ENCODE measurements at regions not wholly inside any gene's neighbourhood (a gene's known extent, or its start where the extent isn't known, plus 50 kb on each side); places are given as distances from the start of the nearest gene placed in this dataset.

- no peak for DNase-seq
Observed at GRCh38 chr17:77507111-77507885, 366.5 kb downstream of the SEC14L1 start.

- DNase-seq: no peak
Observed at GRCh38 chr17:77508047-77508715, 367.4 kb downstream of the SEC14L1 start.

GRCh38 chr17:77509089-77509488, 368.3 kb downstream of the SEC14L1 start:
- no peak for DNase-seq

- DNase-seq: no peak
Observed at GRCh38 chr17:77509599-77509998, 368.8 kb downstream of the SEC14L1 start.

GRCh38 chr17:77510133-77510796, 369.5 kb downstream of the SEC14L1 start:
- no peak for DNase-seq

DNA sequence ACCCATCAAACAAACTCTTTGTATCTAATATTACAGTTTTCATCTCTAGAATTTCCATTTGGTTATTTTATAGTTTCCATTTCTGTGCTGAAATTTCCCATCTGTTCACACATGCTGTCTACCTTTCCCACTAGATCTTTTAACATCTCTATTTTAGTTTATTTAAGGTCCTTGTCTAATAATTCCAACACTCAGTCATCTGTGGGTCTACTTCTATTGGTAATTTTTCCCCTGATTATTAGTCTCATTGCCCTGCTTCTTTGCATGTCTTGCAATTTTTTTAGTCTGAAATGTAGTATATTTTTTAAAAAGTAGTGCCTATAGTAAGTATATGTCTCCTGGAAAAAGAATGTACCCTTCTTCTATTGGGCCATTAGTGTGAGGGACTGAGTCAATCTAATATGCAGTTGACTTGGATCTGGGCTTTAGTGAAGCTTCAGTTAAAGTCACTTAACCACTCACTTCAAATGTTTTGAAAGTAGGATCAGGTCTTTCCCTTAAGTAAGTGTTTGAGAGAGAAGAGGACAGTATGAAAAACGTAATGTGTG, 370.8 kb downstream of the SEC14L1 start:
- no peak for DNase-seq

GRCh38 chr17:77512062-77512946, 371.5 kb downstream of the SEC14L1 start:
- DNase-seq: no peak

DNA sequence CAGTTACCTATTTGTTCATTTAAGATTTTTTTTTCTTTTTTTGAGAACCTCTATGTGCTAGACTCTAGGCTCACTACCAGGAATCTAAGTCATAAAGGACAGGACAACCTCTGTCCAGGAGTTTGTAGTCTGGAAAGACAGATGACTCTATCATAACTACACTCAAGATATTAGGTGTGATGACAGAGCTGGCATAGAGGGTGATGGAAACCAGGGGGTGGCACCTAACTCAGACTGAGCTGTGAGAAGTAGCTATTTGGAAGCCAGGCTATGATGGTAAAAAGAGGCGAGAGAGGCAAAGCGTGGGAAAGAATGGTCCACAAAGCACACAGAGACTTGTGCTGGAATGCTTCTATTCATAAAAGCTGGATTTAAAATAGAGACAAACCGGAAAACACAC, 372.3 kb downstream of the SEC14L1 start:
- DNase-seq: no peak

DNA sequence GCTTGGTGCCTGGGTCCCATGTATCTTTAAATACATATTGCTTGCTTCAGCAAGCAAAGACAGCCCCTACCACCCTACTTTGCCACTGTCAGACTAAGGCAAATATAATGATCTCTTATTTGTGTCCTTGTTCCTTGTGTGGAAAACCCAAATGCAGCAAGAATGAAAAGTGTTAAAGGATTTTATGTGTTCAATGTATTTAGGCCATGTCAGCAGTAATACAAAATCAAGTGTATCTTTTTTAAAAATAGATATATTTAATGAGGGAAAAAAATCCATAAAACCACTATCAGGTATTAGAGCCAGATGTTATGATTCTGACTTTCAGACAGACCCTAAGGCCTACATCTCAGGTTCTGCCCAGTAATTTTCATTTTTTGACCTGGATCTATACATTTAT, 374.5 kb downstream of the SEC14L1 start:
- DNase-seq: no peak

GRCh38 chr17:77516902-77517301, 376.1 kb downstream of the SEC14L1 start:
- no peak for DNase-seq

DNA sequence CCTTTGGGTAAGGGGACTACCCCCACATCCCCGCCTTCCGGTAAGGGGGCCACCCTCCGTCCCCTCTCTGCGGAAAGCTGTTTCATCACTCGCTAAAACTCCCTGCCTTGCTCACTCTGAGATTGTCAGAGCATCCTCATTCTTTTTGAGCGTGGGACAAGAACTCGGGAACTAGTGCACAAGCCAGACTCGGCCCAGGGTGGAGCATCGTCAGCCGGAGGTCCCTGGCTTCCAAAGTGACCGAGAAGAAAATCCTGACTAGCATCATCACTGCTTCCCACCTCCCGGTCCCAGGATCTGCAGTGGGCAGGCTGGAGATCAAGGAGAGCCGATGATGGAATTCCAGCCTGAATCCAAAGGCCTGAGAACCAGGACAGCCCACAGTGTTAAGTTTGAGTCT, 380.3 kb downstream of the SEC14L1 start:
- DNase-seq: no peak

DNA sequence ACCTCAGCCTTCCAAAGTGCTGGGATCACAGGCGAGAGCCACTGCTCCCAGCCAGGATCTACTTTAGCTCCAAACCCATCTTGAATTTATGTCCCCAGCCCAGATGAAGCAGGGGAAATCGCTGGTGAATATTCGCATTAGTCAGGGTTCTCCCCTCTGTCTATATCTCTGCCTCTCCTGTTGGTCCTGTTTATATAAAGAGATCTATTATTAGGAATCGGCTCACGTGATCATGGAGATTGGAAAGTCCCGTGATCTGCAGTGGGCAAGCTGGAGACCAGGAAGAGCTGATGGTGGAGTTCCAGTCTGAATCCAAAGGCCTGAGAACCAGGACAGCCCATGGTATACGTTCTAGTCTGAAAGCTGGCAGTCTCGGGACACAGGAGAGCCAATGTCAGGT, 382.8 kb downstream of the SEC14L1 start:
- no peak for DNase-seq

DNA sequence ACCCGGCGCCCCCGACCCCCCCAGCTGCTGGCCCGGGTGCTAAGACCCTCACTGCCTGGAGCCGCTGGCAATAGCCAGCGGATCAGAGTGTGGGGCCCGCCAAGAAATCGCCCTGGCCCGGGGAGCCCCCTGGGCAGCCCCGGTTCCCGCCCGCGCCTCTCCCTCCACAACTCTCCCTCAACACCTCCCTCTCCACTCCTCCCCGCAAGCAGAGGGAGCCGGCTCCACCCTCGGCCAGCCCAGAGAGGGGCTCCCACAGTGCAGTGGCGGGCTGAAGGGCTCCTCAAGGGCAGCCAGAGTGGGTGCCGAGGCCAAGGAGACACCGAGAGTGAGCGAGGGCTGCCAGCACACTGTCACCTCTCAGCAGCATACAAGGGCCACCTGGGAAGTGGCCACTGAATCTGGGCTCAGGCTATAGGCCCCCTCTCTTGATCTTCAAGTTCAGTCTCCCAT, 385.5 kb downstream of the SEC14L1 start:
- DNase-seq: no peak

- no peak for DNase-seq
Observed at GRCh38 chr17:77526728-77527350, 386.1 kb downstream of the SEC14L1 start.

- no peak for DNase-seq
Observed at GRCh38 chr17:77527409-77527808, 386.6 kb downstream of the SEC14L1 start.

- DNase-seq: no peak
Observed at GRCh38 chr17:77527836-77528505, 387.2 kb downstream of the SEC14L1 start.

GRCh38 chr17:77528516-77529327, 388.0 kb downstream of the SEC14L1 start:
- DNase-seq: peak; percentile 7

DNA sequence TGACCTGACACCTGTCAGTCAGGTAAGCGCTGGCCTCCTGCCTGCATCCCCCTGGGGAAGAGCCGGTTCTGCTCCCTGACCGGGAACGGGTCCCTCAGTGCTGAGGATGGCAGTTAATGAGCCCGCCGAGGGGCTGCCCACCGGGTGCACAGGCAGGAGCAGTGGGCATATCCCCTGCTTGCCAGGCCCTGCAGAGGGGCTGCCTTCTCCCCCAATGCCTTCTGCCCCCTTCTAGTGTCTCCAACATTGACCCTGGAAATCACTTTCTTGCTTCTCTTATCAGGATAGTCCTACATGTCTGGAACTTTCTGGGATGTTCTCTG, 388.5 kb downstream of the SEC14L1 start:
- no peak for DNase-seq

GRCh38 chr17:77530591-77530990, 389.8 kb downstream of the SEC14L1 start:
- DNase-seq: no peak

- DNase-seq: no peak
Observed at GRCh38 chr17:77531002-77531401, 390.2 kb downstream of the SEC14L1 start.

GRCh38 chr17:77531641-77532040, 390.9 kb downstream of the SEC14L1 start:
- DNase-seq: no peak
